KMS-11 (cell line): ENCODE measurements at regions not wholly inside any gene's neighbourhood (a gene's known extent, or its start where the extent isn't known, plus 50 kb on each side); places are given as distances from the start of the nearest gene placed in this dataset.

ENCODE experiments used
- H2AFZ ChIP-seq: fragments of 200-600 bp; sonication (generic); 2 replicates; pipeline ENCODE4 v1.6.1; 2016; ENCODE audit warnings: antibody characterized with exemption, mixed run types, low read depth
- H3K27ac ChIP-seq: fragments of 200-600 bp; sonication (generic); 2 replicates; pipeline ENCODE4 v1.6.1; 2016; ENCODE audit warnings: mild to moderate bottlenecking, mixed run types
- H3K27me3 ChIP-seq: fragments of 200-600 bp; sonication (generic); 2 replicates; pipeline ENCODE4 v1.6.1; 2017; ENCODE audit warnings: mild to moderate bottlenecking, low read depth, mixed run types, moderate library complexity; ENCODE audit not compliant: insufficient read depth
- H3K36me3 ChIP-seq: fragments of 200-600 bp; sonication (generic); 2 replicates; pipeline ENCODE4 v1.6.1; 2017; ENCODE audit warnings: mild to moderate bottlenecking, mixed run types; ENCODE audit not compliant: insufficient read depth
- H3K4me1 ChIP-seq: fragments of 200-600 bp; sonication (generic); 2 replicates; pipeline ENCODE4 v1.6.1; 2016; ENCODE audit warnings: mild to moderate bottlenecking, low read depth, mixed run types; ENCODE audit not compliant: poor library complexity, severe bottlenecking
- H3K4me2 ChIP-seq: fragments of 200-600 bp; sonication (generic); 2 replicates; pipeline ENCODE4 v1.7.0; 2016; ENCODE audit warnings: mild to moderate bottlenecking, mixed run types
- H3K4me3 ChIP-seq: fragments of 200-600 bp; sonication (generic); IDR thresholded peaks from 2 replicates; pipeline ENCODE4 v1.6.1; 2017; ENCODE audit warnings: low read depth, low read length, mixed read lengths; ENCODE audit not compliant: insufficient read depth
- H3K79me2 ChIP-seq: fragments of 200-600 bp; sonication (generic); 2 replicates; pipeline ENCODE4 v1.6.1; 2016; ENCODE audit warnings: low read depth, mixed run types; ENCODE audit not compliant: insufficient read depth
- H3K9ac ChIP-seq: fragments of 200-600 bp; sonication (generic); 2 replicates; pipeline ENCODE4 v1.6.1; 2016; ENCODE audit warnings: mild to moderate bottlenecking, mixed run types
- H4K20me1 ChIP-seq: fragments of 200-600 bp; sonication (generic); 2 replicates; pipeline ENCODE4 v1.6.1; 2016; ENCODE audit warnings: mild to moderate bottlenecking, mixed run types; ENCODE audit not compliant: insufficient read depth
- TF ChIP-seq, protein P1 (sequence below): fragments of 200-600 bp; sonication (generic); conservative IDR thresholded peaks from 2 replicates; pipeline ENCODE4 v1.6.1; 2017; ENCODE audit warnings: low read depth, mild to moderate bottlenecking, antibody characterized with exemption, low read length, moderate library complexity, mixed read lengths

GRCh38 chr22:27298742-27299141 is 502.8 kb downstream of the MN1 start:
- Histone ChIP-seq H4K20me1 (no peaks in the 10 kb centered on the region), H2AFZ (no peak overlapping the region)

GRCh38 chr22:27299181-27300085 is 502.1 kb downstream of the MN1 start:
- Histone ChIP-seq H3K4me1 (no peaks in the 10 kb centered on the region), H2AFZ (no peak overlapping the region), H3K4me2 (no peak overlapping the region), H3K36me3 (no peaks in the 10 kb centered on the region), H4K20me1 (no peaks in the 10 kb centered on the region), H3K27ac (no peak overlapping the region), H3K9ac (no peak overlapping the region), H3K4me3 (no peak overlapping the region), H3K79me2 (no peaks in the 10 kb centered on the region), H3K27me3 (peaks cover 54% of the 10 kb centered on the region)
- TF ChIP-seq, protein P1, sequence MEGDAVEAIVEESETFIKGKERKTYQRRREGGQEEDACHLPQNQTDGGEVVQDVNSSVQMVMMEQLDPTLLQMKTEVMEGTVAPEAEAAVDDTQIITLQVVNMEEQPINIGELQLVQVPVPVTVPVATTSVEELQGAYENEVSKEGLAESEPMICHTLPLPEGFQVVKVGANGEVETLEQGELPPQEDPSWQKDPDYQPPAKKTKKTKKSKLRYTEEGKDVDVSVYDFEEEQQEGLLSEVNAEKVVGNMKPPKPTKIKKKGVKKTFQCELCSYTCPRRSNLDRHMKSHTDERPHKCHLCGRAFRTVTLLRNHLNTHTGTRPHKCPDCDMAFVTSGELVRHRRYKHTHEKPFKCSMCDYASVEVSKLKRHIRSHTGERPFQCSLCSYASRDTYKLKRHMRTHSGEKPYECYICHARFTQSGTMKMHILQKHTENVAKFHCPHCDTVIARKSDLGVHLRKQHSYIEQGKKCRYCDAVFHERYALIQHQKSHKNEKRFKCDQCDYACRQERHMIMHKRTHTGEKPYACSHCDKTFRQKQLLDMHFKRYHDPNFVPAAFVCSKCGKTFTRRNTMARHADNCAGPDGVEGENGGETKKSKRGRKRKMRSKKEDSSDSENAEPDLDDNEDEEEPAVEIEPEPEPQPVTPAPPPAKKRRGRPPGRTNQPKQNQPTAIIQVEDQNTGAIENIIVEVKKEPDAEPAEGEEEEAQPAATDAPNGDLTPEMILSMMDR, result no peak

More at GRCh38 chr22:27298742-27299141, 502.8 kb downstream of the MN1 start:
- Histone ChIP-seq H3K27ac (no peak overlapping the region), H3K9ac (no peak overlapping the region), H3K4me2 (no peak overlapping the region), H3K4me3 (no peak overlapping the region), H3K27me3 (peaks cover 54% of the 10 kb centered on the region), H3K4me1 (no peaks in the 10 kb centered on the region), H3K79me2 (no peaks in the 10 kb centered on the region), H3K36me3 (no peaks in the 10 kb centered on the region)
- TF ChIP-seq, protein P1, result no peak

- no peaks in the 10 kb centered on the region for H4K20me1 ChIP-seq
- TF ChIP-seq, protein P1, result no peak
- no peak overlapping the region for H3K9ac ChIP-seq
- H3K36me3 ChIP-seq, result no peaks in the 10 kb centered on the region
- no peaks in the 10 kb centered on the region for H3K79me2 ChIP-seq
- no peak overlapping the region for H3K4me2 ChIP-seq
- peaks cover 46% of the 10 kb centered on the region for H3K27me3 ChIP-seq
- no peaks in the 10 kb centered on the region for H3K4me1 ChIP-seq
- no peak overlapping the region for H3K27ac ChIP-seq
- no peak overlapping the region for H3K4me3 ChIP-seq
- H2AFZ ChIP-seq, result no peak overlapping the region
These were observed 500.8 kb downstream of the MN1 start for GRCh38 chr22:27300536-27301285.

GRCh38 chr22:27302501-27302900 is 499.1 kb downstream of the MN1 start:
- no peak overlapping the region for H3K4me3 ChIP-seq
- TF ChIP-seq, protein P1, result no peak
- no peak overlapping the region for H3K4me2 ChIP-seq
- peaks cover 28% of the 10 kb centered on the region for H3K27me3 ChIP-seq
- H3K36me3 ChIP-seq, result no peaks in the 10 kb centered on the region
- H3K9ac ChIP-seq, result no peak overlapping the region
- H3K27ac ChIP-seq, result no peak overlapping the region
- H4K20me1 ChIP-seq, result no peaks in the 10 kb centered on the region
- no peaks in the 10 kb centered on the region for H3K4me1 ChIP-seq
- no peak overlapping the region for H2AFZ ChIP-seq
- H3K79me2 ChIP-seq, result no peaks in the 10 kb centered on the region
